GM23338 (cell line): ENCODE measurements at regions not wholly inside any gene's neighbourhood (a gene's known extent, or its start where the extent isn't known, plus 50 kb on each side); places are given as distances from the start of the nearest gene placed in this dataset.

Source experiments
- ATAC-seq: fragments of 200-7000 bp; cut with Tn5 transposase; 3 replicates; pipeline ENCODE4 v1.9.1; 2020
- DNase-seq: peaks from one replicate; pipeline ENCODE4 v3.0.0-alpha.2; 2015; ENCODE audit warnings: low spot score
- H2AFZ ChIP-seq: fragments of 200-600 bp; sonication (generic); 2 replicates; pipeline ENCODE4 v1.8.0; 2016; ENCODE audit warnings: antibody characterized with exemption, mild to moderate bottlenecking, moderate library complexity
- H3F3A ChIP-seq: fragments of 200-600 bp; sonication (generic); replicated peaks from 2 replicates; pipeline ENCODE4 v1.8.0; 2017; ENCODE audit warnings: antibody characterized with exemption, mixed run types, low read depth
- H3K27ac ChIP-seq: fragments of 200-600 bp; sonication (generic); 2 replicates; pipeline ENCODE4 v1.6.1; 2016; ENCODE audit warnings: low read depth
- H3K27me3 ChIP-seq: fragments of 200-600 bp; sonication (generic); 2 replicates; pipeline ENCODE4 v1.8.0; 2016; ENCODE audit warnings: mild to moderate bottlenecking, mixed run types, moderate library complexity; ENCODE audit not compliant: insufficient read depth
- H3K36me3 ChIP-seq: fragments of 200-600 bp; sonication (generic); 2 replicates; pipeline ENCODE4 v1.8.0; 2016; ENCODE audit warnings: mild to moderate bottlenecking; ENCODE audit not compliant: insufficient read depth
- H3K4me1 ChIP-seq: fragments of 200-600 bp; sonication (generic); 2 replicates; pipeline ENCODE4 v1.8.0; 2016; ENCODE audit warnings: mild to moderate bottlenecking, moderate library complexity; ENCODE audit not compliant: insufficient read depth
- H3K4me2 ChIP-seq: fragments of 200-600 bp; sonication (generic); 2 replicates; pipeline ENCODE4 v1.7.1; 2017; ENCODE audit warnings: mixed run types
- H3K4me3 ChIP-seq: fragments of 200-600 bp; sonication (generic); 2 replicates; pipeline ENCODE4 v1.6.1; 2016; ENCODE audit warnings: mixed run types
- H3K79me2 ChIP-seq: fragments of 200-600 bp; sonication (generic); replicated peaks from 2 replicates; pipeline ENCODE4 v1.8.0; 2017; ENCODE audit warnings: mild to moderate bottlenecking; ENCODE audit not compliant: insufficient read depth
- H3K9me2 ChIP-seq: fragments of 200-600 bp; sonication (generic); 2 replicates; pipeline ENCODE4 v1.8.0; 2017; ENCODE audit not compliant: insufficient read depth
- H4K20me1 ChIP-seq: fragments of 200-600 bp; sonication (generic); replicated peaks from 2 replicates; pipeline ENCODE4 v1.8.0; 2017; ENCODE audit warnings: mild to moderate bottlenecking; ENCODE audit not compliant: insufficient read depth
- H3K27ac Mint-ChIP-seq: 2 replicates; pipeline ENCODE4 v1.8.0; 2020; ENCODE audit warnings: inconsistent platforms, mild to moderate bottlenecking, moderate library complexity, mixed read lengths
- H3K27me3 Mint-ChIP-seq: 3 replicates; pipeline ENCODE4 v1.8.0; 2022; ENCODE audit warnings: low read depth, mild to moderate bottlenecking, moderate library complexity, mixed read lengths, inconsistent platforms; ENCODE audit not compliant: insufficient read depth, poor library complexity
- H3K36me3 Mint-ChIP-seq: 3 replicates; pipeline ENCODE4 v1.8.0; 2021; ENCODE audit warnings: low read depth, mild to moderate bottlenecking, inconsistent platforms, moderate library complexity, mixed read lengths
- H3K4me1 Mint-ChIP-seq: 3 replicates; pipeline ENCODE4 v1.8.0; 2020; ENCODE audit warnings: mild to moderate bottlenecking, inconsistent platforms, mixed read lengths
- H3K4me3 Mint-ChIP-seq: 3 replicates; pipeline ENCODE4 v1.8.0; 2021; ENCODE audit warnings: moderate library complexity, mild to moderate bottlenecking, inconsistent platforms, mixed read lengths
- H3K9me3 Mint-ChIP-seq: 3 replicates; pipeline ENCODE4 v1.8.0; 2020; ENCODE audit warnings: moderate library complexity, mild to moderate bottlenecking, inconsistent platforms, mixed read lengths
- CREB1 ChIP-seq: fragments of 250-450 bp; sonication (Bioruptor Pico); IDR thresholded peaks from 2 replicates; pipeline ENCODE4 v1.5.0; 2020; ENCODE audit warnings: low read depth, mild to moderate bottlenecking, moderate library complexity
- ETS1 ChIP-seq: IDR thresholded peaks from 2 replicates; pipeline ENCODE4 v1.6.1; 2016; ENCODE audit warnings: antibody characterized with exemption
- EZH2 ChIP-seq: fragments of 200-600 bp; sonication (generic); IDR thresholded peaks from one replicate; pipeline ENCODE4 v1.8.0; 2017; ENCODE audit warnings: antibody characterized with exemption, mild to moderate bottlenecking, low read depth; ENCODE audit not compliant: unreplicated experiment
- JUNB ChIP-seq: IDR thresholded peaks from one replicate; pipeline ENCODE4 v1.6.1; 2016; ENCODE audit warnings: antibody characterized with exemption; ENCODE audit not compliant: unreplicated experiment
- POLR2AphosphoS5 ChIP-seq: IDR thresholded peaks from 2 replicates; pipeline ENCODE4 v1.6.1; 2016; ENCODE audit warnings: antibody characterized with exemption, low read depth
- STAT1 ChIP-seq: IDR thresholded peaks from one replicate; pipeline ENCODE4 v1.6.1; 2016; ENCODE audit warnings: antibody characterized with exemption; ENCODE audit not compliant: unreplicated experiment
- ZNF114 ChIP-seq: fragments of 250-450 bp; sonication (Bioruptor Pico); IDR thresholded peaks from 2 replicates; pipeline ENCODE4 v1.5.0; 2020; ENCODE audit warnings: mild to moderate bottlenecking, moderate library complexity
- ZNF331 ChIP-seq: fragments of 250-450 bp; sonication (Bioruptor Pico); IDR thresholded peaks from 2 replicates; pipeline ENCODE4 v1.5.0; 2020; ENCODE audit warnings: low read depth, mild to moderate bottlenecking, moderate library complexity
- TF ChIP-seq, protein P1 (sequence below): IDR thresholded peaks from one replicate; pipeline ENCODE4 v1.6.1; 2018; ENCODE audit warnings: antibody characterized with exemption; ENCODE audit not compliant: unreplicated experiment

GRCh38 chr7:136635751-136636150 is 232.7 kb upstream of the CHRM2 start (continued):
- no peak for TF ChIP-seq ETS1
- no peak for TF ChIP-seq STAT1
- TF ChIP-seq CREB1 (CRISPR knock-in tag): no peak
- no peak for TF ChIP-seq ZNF114 (CRISPR knock-in tag)

DNA sequence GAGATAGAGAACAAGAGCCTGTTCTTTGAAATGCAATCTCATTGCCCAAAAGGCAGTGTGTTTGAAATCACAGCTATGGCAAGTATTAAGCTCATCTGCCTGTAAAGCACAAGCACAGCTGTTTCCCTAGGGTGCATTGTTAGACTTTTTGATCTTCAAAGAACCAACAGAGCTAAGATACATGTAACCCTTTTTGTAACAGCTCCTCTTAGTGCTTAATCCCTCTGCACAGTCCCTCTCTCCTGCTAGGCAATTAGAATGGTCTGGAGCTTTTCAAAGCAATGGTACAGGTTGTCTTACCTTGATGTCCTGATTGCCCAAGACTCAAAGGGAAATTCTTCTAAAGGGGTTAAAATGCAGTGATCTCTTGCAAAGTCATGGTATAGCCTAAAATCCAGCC is 249.6 kb upstream of the CHRM2 start:
- Histone ChIP-seq H3K27me3 (no peaks in the 10 kb centered on the region), H3K4me3 (no peak overlapping the region), H3K36me3 (no peaks in the 10 kb centered on the region), H3F3A (no peaks in the 10 kb centered on the region), H3K27ac (no peak overlapping the region), H3K9me2 (0 out of 2 replicates have a peak, but pooled peaks cover 8% of the 10 kb centered on the region), H2AFZ (no peak overlapping the region), H3K4me1 (no peaks in the 10 kb centered on the region), H3K79me2 (no peaks in the 10 kb centered on the region), H4K20me1 (no peaks in the 10 kb centered on the region), H3K4me2 (no peak overlapping the region)
- Mint-ChIP-seq H3K36me3 (no peaks in the 10 kb centered on the region), H3K4me1 (no peaks in the 10 kb centered on the region), H3K27me3 (no peaks in the 10 kb centered on the region), H3K27ac (no peak overlapping the region), H3K9me3 (no peaks in the 10 kb centered on the region), H3K4me3 (no peak overlapping the region)
- DNase-seq (no peak), ATAC-seq (no peak)
- TF ChIP-seq EZH2 (no peak), CREB1 (CRISPR knock-in tag) (no peak), ZNF114 (CRISPR knock-in tag) (no peak), ETS1 (no peak)

- Mint-ChIP-seq H3K27me3 (no peaks in the 10 kb centered on the region), H3K4me1 (no peaks in the 10 kb centered on the region), H3K27ac (no peak overlapping the region), H3K36me3 (no peaks in the 10 kb centered on the region), H3K9me3 (no peaks in the 10 kb centered on the region), H3K4me3 (no peak overlapping the region)
- no peaks in the 10 kb centered on the region for H3K27me3 ChIP-seq
- no peak overlapping the region for H2AFZ ChIP-seq
- H3K4me1 ChIP-seq: no peaks in the 10 kb centered on the region
- 0 out of 2 replicates have a peak, but pooled peaks cover 8% of the 10 kb centered on the region for H3K9me2 ChIP-seq
- no peaks in the 10 kb centered on the region for H3K36me3 ChIP-seq
- H4K20me1 ChIP-seq: no peaks in the 10 kb centered on the region
- no peak for TF ChIP-seq EZH2
- no peak for TF ChIP-seq POLR2AphosphoS5
- TF ChIP-seq STAT1: no peak
- TF ChIP-seq JUNB: no peak
- TF ChIP-seq CREB1 (CRISPR knock-in tag): no peak
- TF ChIP-seq, protein P1, sequence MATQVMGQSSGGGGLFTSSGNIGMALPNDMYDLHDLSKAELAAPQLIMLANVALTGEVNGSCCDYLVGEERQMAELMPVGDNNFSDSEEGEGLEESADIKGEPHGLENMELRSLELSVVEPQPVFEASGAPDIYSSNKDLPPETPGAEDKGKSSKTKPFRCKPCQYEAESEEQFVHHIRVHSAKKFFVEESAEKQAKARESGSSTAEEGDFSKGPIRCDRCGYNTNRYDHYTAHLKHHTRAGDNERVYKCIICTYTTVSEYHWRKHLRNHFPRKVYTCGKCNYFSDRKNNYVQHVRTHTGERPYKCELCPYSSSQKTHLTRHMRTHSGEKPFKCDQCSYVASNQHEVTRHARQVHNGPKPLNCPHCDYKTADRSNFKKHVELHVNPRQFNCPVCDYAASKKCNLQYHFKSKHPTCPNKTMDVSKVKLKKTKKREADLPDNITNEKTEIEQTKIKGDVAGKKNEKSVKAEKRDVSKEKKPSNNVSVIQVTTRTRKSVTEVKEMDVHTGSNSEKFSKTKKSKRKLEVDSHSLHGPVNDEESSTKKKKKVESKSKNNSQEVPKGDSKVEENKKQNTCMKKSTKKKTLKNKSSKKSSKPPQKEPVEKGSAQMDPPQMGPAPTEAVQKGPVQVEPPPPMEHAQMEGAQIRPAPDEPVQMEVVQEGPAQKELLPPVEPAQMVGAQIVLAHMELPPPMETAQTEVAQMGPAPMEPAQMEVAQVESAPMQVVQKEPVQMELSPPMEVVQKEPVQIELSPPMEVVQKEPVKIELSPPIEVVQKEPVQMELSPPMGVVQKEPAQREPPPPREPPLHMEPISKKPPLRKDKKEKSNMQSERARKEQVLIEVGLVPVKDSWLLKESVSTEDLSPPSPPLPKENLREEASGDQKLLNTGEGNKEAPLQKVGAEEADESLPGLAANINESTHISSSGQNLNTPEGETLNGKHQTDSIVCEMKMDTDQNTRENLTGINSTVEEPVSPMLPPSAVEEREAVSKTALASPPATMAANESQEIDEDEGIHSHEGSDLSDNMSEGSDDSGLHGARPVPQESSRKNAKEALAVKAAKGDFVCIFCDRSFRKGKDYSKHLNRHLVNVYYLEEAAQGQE: no peak
- TF ChIP-seq ETS1: no peak
- no peak for TF ChIP-seq ZNF331
- DNase-seq: no peak
- H3K27ac ChIP-seq: no peak overlapping the region
- H3K4me3 ChIP-seq: no peak overlapping the region
- H3K4me2 ChIP-seq: no peak overlapping the region
- H3F3A ChIP-seq: no peaks in the 10 kb centered on the region
- H3K79me2 ChIP-seq: no peaks in the 10 kb centered on the region
- no peak for ATAC-seq
These were observed 251.3 kb upstream of the CHRM2 start for GRCh38 chr7:136617176-136617575.
